Adrenal gland (tissue), 5 donors: ENCODE measurements at regions not wholly inside any gene's neighbourhood (a gene's known extent, or its start where the extent isn't known, plus 50 kb on each side); places are given as distances from the start of the nearest gene placed in this dataset.

Source experiments
- CTCF ChIP-seq, 6 experiments: fragments of 450-650 bp in 4 of 6; fragments of 200-600 bp in 2 of 6; sonication (generic) in 1 of 6; IDR thresholded peaks; 1 replicate in 5 of 6; 2 replicates in 1 of 6; pipeline versions ENCODE4 v1.5.1 to v1.8.0; 2016 to 2021; ENCODE audit warnings: antibody characterized with exemption in 6 of 6, mild to moderate bottlenecking in 2 of 6, moderate library complexity in 1 of 6
- POLR2A ChIP-seq, 2 donors: fragments of 450-650 bp; IDR thresholded peaks; one replicate each; pipeline ENCODE4 v1.6.1; 2017; ENCODE audit warnings: antibody characterized with exemption in 2 of 2, mild to moderate bottlenecking in 2 of 2, moderate library complexity in 1 of 2
- donor health status: DM: no; HTN: no; CAD: no.

- TF ChIP-seq CTCF (IDR thresholded peaks at IDR 0.05) (no peak), POLR2A (IDR thresholded peaks at IDR 0.05) (no peak)
Measured at GRCh38 chr2:186276909-186277308, 209.2 kb upstream of the ZC3H15 start.
